GM12872 (cell line): ENCODE measurements at regions not wholly inside any gene's neighbourhood (a gene's known extent, or its start where the extent isn't known, plus 50 kb on each side); places are given as distances from the start of the nearest gene placed in this dataset.

Experiments used
- CTCF ChIP-seq: IDR thresholded peaks from 3 replicates; pipeline ENCODE4 v1.5.1; 2011; ENCODE audit warnings: low read depth, mild to moderate bottlenecking, low read length, moderate library complexity; ENCODE audit not compliant: insufficient read depth

- no peak for TF ChIP-seq CTCF
Observed at GRCh38 chr14:101135796-101136742, 232.5 kb upstream of the RTL1 start.

- TF ChIP-seq CTCF, result no peak
Observed at GRCh38 chr14:101137234-101137633, 233.7 kb upstream of the RTL1 start.

GRCh38 chr14:101147848-101148247 lies 244.3 kb upstream of the RTL1 start:
- TF ChIP-seq CTCF, result no peak

GRCh38 chr14:101150039-101150610 lies 246.6 kb upstream of the RTL1 start:
- TF ChIP-seq CTCF, result no peak

GRCh38 chr14:101151226-101151926 lies 247.9 kb upstream of the RTL1 start:
- TF ChIP-seq CTCF, result no peak

GRCh38 chr14:101151927-101152305 lies 248.4 kb upstream of the RTL1 start:
- TF ChIP-seq CTCF, result no peak

GRCh38 chr14:101152855-101153254 lies 249.3 kb upstream of the RTL1 start:
- no peak for TF ChIP-seq CTCF
